ENCODE measurements at regions not wholly inside any gene's neighbourhood (a gene's known extent, or its start where the extent isn't known, plus 50 kb on each side); places are given as distances from the start of the nearest gene placed in this dataset.

GRCh38 chr5:33143405-33144123, 297.2 kb upstream of the TARS1 start:
- no peak overlapping the region for H3K27ac ChIP-seq (ENCODE audit: low read depth, low read length)
- H3K36me3 ChIP-seq (ENCODE audit: control insufficient read depth, insufficient read depth, low read length) = no peaks in the 10 kb centered on the region
- no peaks in the 10 kb centered on the region for H3K4me1 ChIP-seq (ENCODE audit: control insufficient read depth, insufficient read depth, low read length)
- no peaks in the 10 kb centered on the region for H3K27me3 ChIP-seq (ENCODE audit: control insufficient read depth, insufficient read depth, low read length)
- no peak overlapping the region for H3K9ac ChIP-seq (ENCODE audit: low read length)
- H3K4me3 ChIP-seq (ENCODE audit: low read length) = no peak overlapping the region

DNA sequence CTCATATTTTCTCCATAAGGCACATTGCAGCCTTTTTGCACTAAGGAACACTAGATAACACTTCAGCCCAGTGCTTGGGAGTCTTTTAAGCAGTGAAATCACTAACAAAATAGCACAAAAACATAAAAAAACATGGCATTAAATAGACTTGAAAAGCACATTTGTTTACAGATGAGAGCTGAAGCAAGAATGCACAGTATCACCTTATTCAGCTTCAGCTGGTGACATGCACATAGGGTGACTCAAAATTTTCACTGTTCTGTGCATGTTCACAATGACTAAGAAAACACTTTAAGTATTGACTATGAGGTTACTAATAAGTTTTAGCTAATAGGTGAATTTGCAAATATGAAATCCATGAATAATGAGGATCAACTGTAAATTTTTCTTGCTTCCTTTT, 293.9 kb upstream of the TARS1 start:
- Histone ChIP-seq H3K36me3 (ENCODE audit: control insufficient read depth, insufficient read depth, low read length) (no peaks in the 10 kb centered on the region), H3K4me3 (ENCODE audit: low read length) (no peak overlapping the region), H3K9ac (ENCODE audit: low read length) (no peak overlapping the region), H3K27me3 (ENCODE audit: control insufficient read depth, insufficient read depth, low read length) (no peaks in the 10 kb centered on the region), H3K27ac (ENCODE audit: low read depth, low read length) (no peak overlapping the region), H3K4me1 (ENCODE audit: control insufficient read depth, insufficient read depth, low read length) (no peaks in the 10 kb centered on the region)

- H3K4me1 ChIP-seq (ENCODE audit: control insufficient read depth, insufficient read depth, low read length) = no peaks in the 10 kb centered on the region
- H3K36me3 ChIP-seq (ENCODE audit: control insufficient read depth, insufficient read depth, low read length) = no peaks in the 10 kb centered on the region
- H3K27ac ChIP-seq (ENCODE audit: low read depth, low read length) = no peak overlapping the region
- H3K27me3 ChIP-seq (ENCODE audit: control insufficient read depth, insufficient read depth, low read length) = no peaks in the 10 kb centered on the region
- no peak overlapping the region for H3K9ac ChIP-seq (ENCODE audit: low read length)
- H3K4me3 ChIP-seq (ENCODE audit: low read length) = no peak overlapping the region
Measured at GRCh38 chr5:33148076-33148513, 292.7 kb upstream of the TARS1 start.

GRCh38 chr5:33153372-33153771, 287.4 kb upstream of the TARS1 start:
- H3K4me3 ChIP-seq (ENCODE audit: low read length) = no peak overlapping the region
- no peaks in the 10 kb centered on the region for H3K27me3 ChIP-seq (ENCODE audit: control insufficient read depth, insufficient read depth, low read length)
- H3K4me1 ChIP-seq (ENCODE audit: control insufficient read depth, insufficient read depth, low read length) = no peaks in the 10 kb centered on the region
- H3K36me3 ChIP-seq (ENCODE audit: control insufficient read depth, insufficient read depth, low read length) = no peaks in the 10 kb centered on the region
- no peak overlapping the region for H3K27ac ChIP-seq (ENCODE audit: low read depth, low read length)
- H3K9ac ChIP-seq (ENCODE audit: low read length) = no peak overlapping the region

GRCh38 chr5:33153831-33154230, 286.9 kb upstream of the TARS1 start:
- Histone ChIP-seq H3K27me3 (ENCODE audit: control insufficient read depth, insufficient read depth, low read length) (no peaks in the 10 kb centered on the region), H3K9ac (ENCODE audit: low read length) (no peak overlapping the region), H3K27ac (ENCODE audit: low read depth, low read length) (no peak overlapping the region), H3K4me1 (ENCODE audit: control insufficient read depth, insufficient read depth, low read length) (no peaks in the 10 kb centered on the region), H3K4me3 (ENCODE audit: low read length) (no peak overlapping the region), H3K36me3 (ENCODE audit: control insufficient read depth, insufficient read depth, low read length) (no peaks in the 10 kb centered on the region)

- Histone ChIP-seq H3K4me1 (ENCODE audit: control insufficient read depth, insufficient read depth, low read length) (no peaks in the 10 kb centered on the region), H3K27ac (ENCODE audit: low read depth, low read length) (no peak overlapping the region), H3K36me3 (ENCODE audit: control insufficient read depth, insufficient read depth, low read length) (no peaks in the 10 kb centered on the region)
Measured at GRCh38 chr5:33160871-33161270, 279.9 kb upstream of the TARS1 start.

DNA sequence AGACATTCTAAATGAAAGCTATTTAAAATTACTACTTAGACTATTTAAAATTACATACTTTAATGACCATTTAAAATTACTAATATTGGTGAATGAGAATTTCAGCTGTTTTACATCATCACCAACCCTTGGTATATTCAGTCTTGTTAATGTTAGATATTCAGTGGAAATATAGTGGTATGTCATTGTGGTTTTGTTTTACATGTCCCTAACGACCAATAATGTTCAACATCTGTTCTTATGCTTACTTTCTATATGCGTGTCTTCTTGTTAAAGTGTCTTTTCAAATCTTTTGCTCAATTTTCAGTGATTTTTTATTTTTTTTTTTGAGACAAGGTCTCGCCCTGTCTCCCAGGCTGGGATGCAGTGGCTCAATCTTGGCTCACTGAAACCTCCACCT, 279.3 kb upstream of the TARS1 start:
- H3K36me3 ChIP-seq (ENCODE audit: control insufficient read depth, insufficient read depth, low read length) = no peaks in the 10 kb centered on the region
- no peak overlapping the region for H3K9ac ChIP-seq (ENCODE audit: low read length)
- H3K4me1 ChIP-seq (ENCODE audit: control insufficient read depth, insufficient read depth, low read length) = no peaks in the 10 kb centered on the region
- H3K27ac ChIP-seq (ENCODE audit: low read depth, low read length) = no peak overlapping the region
- no peak overlapping the region for H3K4me3 ChIP-seq (ENCODE audit: low read length)
- no peaks in the 10 kb centered on the region for H3K27me3 ChIP-seq (ENCODE audit: control insufficient read depth, insufficient read depth, low read length)

More at GRCh38 chr5:33160871-33161270, 279.9 kb upstream of the TARS1 start:
- Histone ChIP-seq H3K27me3 (ENCODE audit: control insufficient read depth, insufficient read depth, low read length) (no peaks in the 10 kb centered on the region), H3K4me3 (ENCODE audit: low read length) (no peak overlapping the region), H3K9ac (ENCODE audit: low read length) (no peak overlapping the region)

DNA sequence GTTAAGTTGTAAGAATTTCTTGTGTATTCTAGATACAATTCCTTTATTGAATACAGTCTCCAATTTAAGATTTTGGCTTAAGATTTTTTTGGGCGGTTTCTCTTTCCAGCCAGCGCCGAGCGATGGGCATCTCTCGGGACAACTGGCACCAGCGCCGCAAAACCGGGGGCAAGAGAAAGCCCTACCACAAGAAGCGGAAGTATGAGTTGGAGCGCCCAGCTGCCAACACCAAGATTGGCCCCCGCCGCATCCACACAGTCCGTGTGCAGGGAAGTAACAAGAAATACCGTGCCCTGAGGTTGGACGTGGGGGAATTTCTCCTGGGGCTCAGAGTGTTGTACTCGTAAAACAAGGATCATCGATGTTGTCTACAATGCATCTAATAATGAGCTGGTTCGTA, 278.7 kb upstream of the TARS1 start:
- no peak overlapping the region for H3K9ac ChIP-seq (ENCODE audit: low read length)
- H3K27me3 ChIP-seq (ENCODE audit: control insufficient read depth, insufficient read depth, low read length) = no peaks in the 10 kb centered on the region
- H3K4me1 ChIP-seq (ENCODE audit: control insufficient read depth, insufficient read depth, low read length) = no peaks in the 10 kb centered on the region
- no peak overlapping the region for H3K4me3 ChIP-seq (ENCODE audit: low read length)
- H3K27ac ChIP-seq (ENCODE audit: low read depth, low read length) = no peak overlapping the region
- no peaks in the 10 kb centered on the region for H3K36me3 ChIP-seq (ENCODE audit: control insufficient read depth, insufficient read depth, low read length)

GRCh38 chr5:33166522-33166921, 274.2 kb upstream of the TARS1 start:
- Histone ChIP-seq H3K36me3 (ENCODE audit: control insufficient read depth, insufficient read depth, low read length) (no peaks in the 10 kb centered on the region), H3K4me1 (ENCODE audit: control insufficient read depth, insufficient read depth, low read length) (no peaks in the 10 kb centered on the region), H3K4me3 (ENCODE audit: low read length) (no peak overlapping the region), H3K27ac (ENCODE audit: low read depth, low read length) (no peak overlapping the region), H3K9ac (ENCODE audit: low read length) (no peak overlapping the region), H3K27me3 (ENCODE audit: control insufficient read depth, insufficient read depth, low read length) (no peaks in the 10 kb centered on the region)

GRCh38 chr5:33166948-33167347, 273.8 kb upstream of the TARS1 start:
- H3K27me3 ChIP-seq (ENCODE audit: control insufficient read depth, insufficient read depth, low read length) = no peaks in the 10 kb centered on the region
- no peak overlapping the region for H3K9ac ChIP-seq (ENCODE audit: low read length)
- H3K4me3 ChIP-seq (ENCODE audit: low read length) = no peak overlapping the region
- no peaks in the 10 kb centered on the region for H3K36me3 ChIP-seq (ENCODE audit: control insufficient read depth, insufficient read depth, low read length)
- H3K4me1 ChIP-seq (ENCODE audit: control insufficient read depth, insufficient read depth, low read length) = no peaks in the 10 kb centered on the region
- H3K27ac ChIP-seq (ENCODE audit: low read depth, low read length) = no peak overlapping the region

DNA sequence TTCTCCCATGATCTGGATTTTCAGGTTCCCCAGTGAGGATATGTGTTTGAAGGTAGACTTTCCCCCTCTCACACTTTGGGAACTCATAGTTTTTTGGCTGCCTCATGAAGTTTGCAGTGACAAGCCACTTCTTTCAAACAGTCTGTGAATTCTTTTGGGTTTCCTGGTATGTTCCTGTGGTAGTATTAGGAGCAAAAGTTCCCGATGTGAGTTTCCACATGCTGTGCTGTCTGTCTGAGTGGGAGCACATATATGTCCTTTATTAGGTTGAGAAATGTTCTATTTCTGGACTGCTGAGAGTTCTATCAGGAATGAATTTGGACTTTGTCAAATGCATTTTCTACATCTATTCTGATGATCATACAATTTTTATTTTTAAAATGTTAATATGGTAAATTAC, 273.2 kb upstream of the TARS1 start:
- H3K27me3 ChIP-seq (ENCODE audit: control insufficient read depth, insufficient read depth, low read length) = no peaks in the 10 kb centered on the region
- no peaks in the 10 kb centered on the region for H3K36me3 ChIP-seq (ENCODE audit: control insufficient read depth, insufficient read depth, low read length)

DNA sequence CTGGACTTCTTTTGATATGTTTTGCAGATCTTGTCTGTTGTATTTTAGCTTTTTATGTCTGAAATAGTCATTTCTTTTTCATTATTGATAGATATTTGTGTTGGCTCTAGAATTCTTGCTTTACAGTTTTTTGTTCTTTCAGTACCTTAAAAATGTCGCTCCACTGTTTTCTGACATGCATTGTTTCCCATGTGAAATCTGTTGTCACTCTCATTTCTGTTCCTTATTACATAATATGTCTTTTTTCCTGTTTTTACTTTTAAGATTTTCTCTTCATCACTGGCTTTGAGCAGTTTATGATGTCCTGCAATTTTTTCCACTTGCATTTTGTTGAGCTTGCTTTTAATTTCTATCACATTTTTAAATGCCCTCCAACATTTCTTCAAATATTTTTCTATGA, 270.4 kb upstream of the TARS1 start:
- Histone ChIP-seq H3K27ac (ENCODE audit: low read depth, low read length) (no peak overlapping the region), H3K4me1 (ENCODE audit: control insufficient read depth, insufficient read depth, low read length) (no peaks in the 10 kb centered on the region), H3K36me3 (ENCODE audit: control insufficient read depth, insufficient read depth, low read length) (no peaks in the 10 kb centered on the region), H3K9ac (ENCODE audit: low read length) (no peak overlapping the region), H3K4me3 (ENCODE audit: low read length) (no peak overlapping the region), H3K27me3 (ENCODE audit: control insufficient read depth, insufficient read depth, low read length) (no peaks in the 10 kb centered on the region)

More for the DNA sequence above, 273.2 kb upstream of the TARS1 start:
- Histone ChIP-seq H3K4me1 (ENCODE audit: control insufficient read depth, insufficient read depth, low read length) (no peaks in the 10 kb centered on the region), H3K4me3 (ENCODE audit: low read length) (no peak overlapping the region), H3K9ac (ENCODE audit: low read length) (no peak overlapping the region), H3K27ac (ENCODE audit: low read depth, low read length) (no peak overlapping the region)

GRCh38 chr5:33174383-33174782, 266.4 kb upstream of the TARS1 start:
- H3K4me1 ChIP-seq (ENCODE audit: control insufficient read depth, insufficient read depth, low read length) = no peaks in the 10 kb centered on the region

More at GRCh38 chr5:33174383-33174782, 266.4 kb upstream of the TARS1 start:
- Histone ChIP-seq H3K27me3 (ENCODE audit: control insufficient read depth, insufficient read depth, low read length) (no peaks in the 10 kb centered on the region), H3K36me3 (ENCODE audit: control insufficient read depth, insufficient read depth, low read length) (no peaks in the 10 kb centered on the region), H3K9ac (ENCODE audit: low read length) (no peak overlapping the region), H3K4me3 (ENCODE audit: low read length) (no peak overlapping the region), H3K27ac (ENCODE audit: low read depth, low read length) (no peak overlapping the region)

Data from rectal smooth muscle tissue (tissue), 1 donor.